GM18867 (cell line): ENCODE measurements at regions not wholly inside any gene's neighbourhood (a gene's known extent, or its start where the extent isn't known, plus 50 kb on each side); places are given as distances from the start of the nearest gene placed in this dataset.
"Not testable (repeated sequence)": the region's sequence is repeated elsewhere in the genome, so short reads cannot be mapped to it uniquely, and the experiment has no call there.

Source experiments
- ATAC-seq: cut with Tn5 transposase; IDR thresholded peaks from one replicate; pipeline ENCODE4 v1.9.1; 2021; ENCODE audit warnings: mild to moderate bottlenecking, moderate library complexity; ENCODE audit not compliant: unreplicated experiment

DNA sequence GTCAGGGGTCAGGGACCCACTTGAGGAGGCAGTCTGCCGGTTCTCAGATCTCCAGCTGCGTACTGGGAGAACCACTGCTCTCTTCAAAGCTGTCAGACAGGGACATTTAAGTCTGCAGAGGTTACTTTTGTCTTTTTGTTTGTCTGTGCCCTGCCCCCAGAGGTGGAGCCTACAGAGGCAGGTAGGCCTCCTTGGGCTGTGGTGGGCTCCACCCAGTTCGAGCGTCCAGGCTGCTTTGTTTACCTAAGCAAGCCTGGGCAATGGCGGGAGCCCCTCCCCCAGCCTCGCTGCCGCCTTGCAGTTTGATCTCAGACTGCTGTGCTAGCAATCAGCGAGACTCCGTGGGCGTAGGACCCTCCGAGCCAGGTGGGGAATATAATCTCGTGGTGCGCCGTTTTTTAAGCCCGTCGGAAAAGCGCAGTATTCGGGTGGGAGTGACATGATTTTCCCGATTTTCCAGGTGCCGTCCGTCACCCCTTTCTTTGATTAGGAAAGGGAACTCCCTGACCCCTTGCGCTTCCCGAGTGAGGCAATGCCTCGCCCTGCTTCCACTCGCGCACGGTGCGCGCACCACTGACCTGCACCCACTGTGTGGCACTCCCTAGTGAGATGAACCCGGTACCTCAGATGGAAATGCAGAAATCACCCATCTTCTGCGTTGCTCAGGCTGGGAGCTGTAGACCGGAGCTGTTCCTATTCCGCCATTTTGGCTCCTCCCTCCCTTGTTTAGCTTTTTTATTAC, 268.6 kb upstream of the SATB1 start:
- ATAC-seq = not testable (repeated sequence)

DNA sequence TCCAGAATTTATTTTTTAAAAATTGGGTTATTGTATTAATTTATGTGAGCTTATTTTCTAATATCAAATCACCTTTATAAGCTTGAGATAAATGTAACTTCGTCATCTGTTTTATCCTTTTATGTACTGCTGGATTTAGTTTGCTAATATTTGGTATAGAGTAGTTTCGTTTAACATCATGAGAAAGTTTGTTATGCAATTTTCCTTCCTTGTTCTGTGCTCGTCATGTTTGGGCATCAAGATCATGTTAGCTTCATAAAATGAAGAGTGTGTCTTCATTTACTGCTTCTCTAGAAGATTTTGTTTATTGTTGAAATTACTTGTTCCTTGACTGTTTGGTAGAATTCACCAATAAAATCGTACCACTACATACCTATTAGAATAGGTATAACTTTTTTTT, 262.1 kb upstream of the SATB1 start:
- ATAC-seq = no peak

DNA sequence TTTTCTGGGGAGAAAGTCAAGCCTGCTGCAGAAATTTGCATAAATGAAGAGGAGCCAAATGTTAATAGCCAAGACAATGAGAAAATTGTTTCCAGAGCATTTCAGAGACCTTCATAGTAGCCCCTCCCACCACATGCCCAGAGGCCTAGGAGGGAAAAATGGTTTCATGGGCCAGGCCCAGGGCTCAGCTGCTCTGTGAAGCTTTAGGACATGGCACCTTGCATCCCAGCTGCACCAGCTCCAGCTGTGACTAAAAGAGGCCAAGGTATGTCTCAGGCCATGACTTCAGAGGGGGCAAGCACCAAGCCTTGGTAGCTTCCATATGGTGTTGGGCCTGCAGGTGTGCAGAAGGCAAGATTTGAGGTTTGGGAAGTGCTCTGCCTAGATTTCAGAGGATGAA, 258.8 kb upstream of the SATB1 start:
- no peak for ATAC-seq

DNA sequence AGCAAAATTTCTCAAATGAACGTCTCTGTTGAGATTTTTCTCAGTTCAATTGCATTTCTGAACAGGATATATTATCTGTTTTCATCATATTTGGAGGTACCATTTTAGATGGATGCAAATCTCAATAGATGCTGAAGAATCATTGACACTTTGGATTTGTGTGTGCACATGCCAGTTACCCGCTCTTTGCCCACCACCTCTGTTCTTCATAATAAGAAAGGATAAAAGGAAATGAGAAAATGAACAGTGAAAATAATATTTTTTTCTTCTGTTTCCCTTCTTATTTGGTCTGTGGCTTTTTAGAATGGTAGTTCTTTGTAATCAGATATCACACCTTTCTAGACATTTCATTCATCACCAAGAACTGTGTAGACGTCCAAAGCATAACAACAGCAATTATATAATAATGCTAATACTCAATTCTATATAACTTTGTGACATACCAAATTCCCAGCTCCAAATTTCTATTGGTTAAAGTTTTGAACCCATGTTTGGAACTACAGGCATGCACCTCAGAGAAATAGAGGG, 256.7 kb upstream of the SATB1 start:
- no peak for ATAC-seq

DNA sequence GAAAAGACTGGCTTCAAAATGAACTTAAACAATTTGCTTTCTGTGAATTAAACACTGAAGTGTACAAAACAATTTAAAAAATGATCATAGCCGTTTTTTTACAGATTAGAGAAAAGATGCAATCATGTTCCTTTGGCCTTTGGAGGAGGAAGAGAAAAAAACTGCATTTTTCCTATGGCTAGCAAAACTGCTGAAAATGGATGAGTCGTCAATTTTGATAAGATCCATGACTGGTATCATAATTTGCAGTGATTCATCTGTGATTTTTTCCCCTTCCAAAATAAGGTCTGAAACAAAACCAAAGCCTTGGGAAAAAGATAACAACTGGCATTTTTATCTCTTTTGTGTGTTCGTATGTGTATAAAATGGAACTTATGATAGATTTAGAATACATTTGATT, 255.6 kb upstream of the SATB1 start:
- no peak for ATAC-seq

DNA sequence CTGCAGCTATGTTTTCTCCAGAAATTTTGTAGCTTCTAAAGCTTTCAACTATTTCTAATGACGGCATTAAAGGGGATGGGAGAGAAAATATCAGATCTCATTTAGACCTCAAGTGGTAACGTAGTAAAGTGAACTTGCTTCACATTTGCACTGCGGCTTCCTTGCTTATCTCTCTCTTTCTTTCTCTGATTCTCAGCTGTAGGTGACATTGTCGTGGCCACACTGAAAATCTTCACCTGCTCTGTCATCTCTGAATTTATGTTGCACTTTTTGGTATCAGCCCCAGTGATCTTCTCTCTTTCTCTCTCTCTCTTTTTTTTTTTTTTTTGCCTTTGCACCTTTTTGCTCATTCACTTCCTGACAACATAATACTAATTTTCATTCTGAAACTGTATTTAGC, 254.1 kb upstream of the SATB1 start:
- ATAC-seq = no peak

DNA sequence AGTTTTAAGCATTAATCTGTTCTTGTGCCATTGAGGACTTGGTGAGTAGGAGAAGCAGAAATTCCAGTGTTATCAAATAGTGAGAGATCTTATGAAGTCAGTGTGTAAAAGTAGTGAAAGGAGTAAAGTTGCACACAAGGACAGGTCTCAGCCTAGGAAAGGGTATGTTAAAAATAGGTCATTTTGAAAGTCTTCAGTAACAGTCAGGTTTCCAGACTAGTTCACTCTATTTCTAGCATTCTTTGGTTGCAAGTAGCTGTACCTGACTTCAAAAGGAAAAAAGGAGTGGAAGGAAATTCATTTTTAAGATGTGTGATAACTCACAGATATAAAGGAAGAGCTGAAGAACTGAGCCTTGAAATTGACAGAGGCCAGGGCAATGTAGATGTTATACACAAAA, 250.1 kb upstream of the SATB1 start:
- ATAC-seq = no peak

DNA sequence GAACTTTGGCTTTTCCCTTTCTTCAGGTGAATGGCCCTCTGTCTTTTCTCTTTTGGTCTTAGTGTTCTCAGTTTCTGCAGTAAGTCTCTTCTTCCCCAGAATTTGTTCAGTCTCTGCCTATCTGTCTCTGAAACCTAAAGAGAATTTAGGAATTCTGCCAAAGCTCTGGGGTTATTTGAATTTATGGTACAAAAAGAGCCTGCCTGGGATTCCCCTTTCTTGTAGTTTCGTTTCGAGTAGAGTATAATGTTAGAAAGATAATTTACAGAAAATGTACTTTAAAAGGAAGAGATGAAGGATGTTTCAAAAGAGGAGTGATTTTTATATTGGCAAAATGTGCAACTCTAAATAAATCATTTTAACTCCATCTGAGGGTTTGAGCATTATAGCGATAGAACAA, 247.4 kb upstream of the SATB1 start:
- ATAC-seq = no peak

DNA sequence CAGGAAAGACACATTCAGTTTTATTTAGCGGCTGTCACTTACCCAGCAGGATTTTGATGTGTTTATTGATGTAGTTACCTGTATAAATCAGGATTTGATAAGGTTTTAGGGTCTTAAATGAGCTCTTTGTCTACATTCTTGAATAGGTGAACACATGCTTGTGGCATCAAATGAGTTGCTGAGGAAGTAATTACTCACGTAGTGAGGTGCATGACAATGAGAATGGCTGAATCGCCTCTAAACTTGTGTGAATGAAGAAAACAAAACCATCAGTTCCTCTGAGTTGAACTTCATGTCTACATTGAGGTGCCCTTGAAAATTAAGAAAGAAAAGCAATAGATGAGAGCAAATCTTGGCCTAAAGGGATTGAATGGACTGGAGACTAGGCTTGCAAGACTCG, 245.6 kb upstream of the SATB1 start:
- ATAC-seq = no peak

DNA sequence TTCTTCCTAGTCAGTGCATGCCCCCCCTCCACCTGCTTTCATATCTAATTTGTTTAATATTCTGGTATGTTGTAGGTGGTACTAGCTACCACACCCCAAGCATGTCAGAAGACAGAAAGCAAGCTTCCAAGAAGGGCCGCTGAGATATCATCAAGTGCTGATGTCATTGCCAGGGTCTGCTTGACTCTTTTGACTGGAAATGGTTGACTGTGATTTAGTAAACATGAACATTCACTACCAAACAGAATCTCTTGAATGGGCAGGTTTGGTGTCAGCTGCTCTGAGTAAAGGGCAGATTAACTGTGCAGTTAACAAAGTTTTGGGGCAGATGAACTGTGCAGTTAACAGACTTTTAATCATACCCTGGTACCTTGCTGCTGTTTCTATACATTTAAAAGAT, 244.2 kb upstream of the SATB1 start:
- no peak for ATAC-seq

DNA sequence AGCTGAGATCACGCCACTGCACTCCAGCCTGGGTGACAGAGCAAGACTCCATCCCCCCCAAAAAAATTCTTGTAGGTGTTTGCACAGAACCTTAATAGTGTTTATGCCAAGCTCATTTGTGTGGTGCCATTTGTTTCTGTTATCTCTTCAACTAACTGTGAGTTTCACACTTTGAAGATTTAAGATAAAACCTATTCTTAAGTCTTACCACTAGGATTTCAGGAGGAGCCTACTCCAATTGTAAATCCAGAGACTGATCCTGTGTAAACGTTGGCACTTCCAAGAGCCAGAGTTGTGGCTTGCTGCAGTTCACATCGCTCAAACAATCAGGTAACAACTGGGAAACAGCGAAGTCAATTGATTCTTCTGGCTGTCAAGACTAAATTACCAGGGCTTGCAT, 242.4 kb upstream of the SATB1 start:
- no peak for ATAC-seq

DNA sequence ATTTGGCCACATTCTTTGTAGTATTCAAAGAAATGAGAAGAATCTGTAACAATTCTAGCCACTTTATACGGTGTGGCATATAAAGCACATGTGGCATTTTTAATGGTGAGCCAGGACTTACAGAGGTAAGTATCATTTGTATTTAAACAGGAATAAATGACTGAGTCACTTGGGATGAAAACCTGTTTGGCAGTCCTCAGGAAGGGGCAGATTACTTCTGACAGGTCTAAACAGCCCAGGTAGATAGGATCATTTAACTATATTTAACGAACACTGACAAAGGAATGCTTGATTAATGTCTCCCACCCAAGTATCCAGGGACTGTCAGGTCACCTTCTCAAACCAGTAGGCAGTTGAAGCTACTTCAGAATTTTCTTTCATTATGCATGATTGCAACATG, 241.5 kb upstream of the SATB1 start:
- no peak for ATAC-seq

DNA sequence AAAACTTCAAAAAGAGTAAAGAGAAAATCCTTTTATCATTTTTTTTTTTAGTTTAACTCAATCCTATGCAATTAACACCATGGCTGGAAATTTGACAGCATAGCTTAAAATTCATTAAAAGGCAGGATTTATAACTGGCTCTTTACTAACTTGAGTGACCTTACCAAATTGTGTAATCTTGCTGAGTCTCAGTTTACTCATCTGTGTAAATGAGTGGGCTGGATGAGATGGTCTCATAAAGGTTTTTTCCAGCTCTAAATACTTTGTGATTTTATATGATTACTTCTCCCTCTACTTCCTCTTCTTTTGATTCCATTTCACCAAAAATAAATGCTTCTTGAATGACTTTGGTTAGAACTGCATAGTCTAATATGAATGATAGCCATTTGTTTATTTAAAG, 234.9 kb upstream of the SATB1 start:
- no peak for ATAC-seq

DNA sequence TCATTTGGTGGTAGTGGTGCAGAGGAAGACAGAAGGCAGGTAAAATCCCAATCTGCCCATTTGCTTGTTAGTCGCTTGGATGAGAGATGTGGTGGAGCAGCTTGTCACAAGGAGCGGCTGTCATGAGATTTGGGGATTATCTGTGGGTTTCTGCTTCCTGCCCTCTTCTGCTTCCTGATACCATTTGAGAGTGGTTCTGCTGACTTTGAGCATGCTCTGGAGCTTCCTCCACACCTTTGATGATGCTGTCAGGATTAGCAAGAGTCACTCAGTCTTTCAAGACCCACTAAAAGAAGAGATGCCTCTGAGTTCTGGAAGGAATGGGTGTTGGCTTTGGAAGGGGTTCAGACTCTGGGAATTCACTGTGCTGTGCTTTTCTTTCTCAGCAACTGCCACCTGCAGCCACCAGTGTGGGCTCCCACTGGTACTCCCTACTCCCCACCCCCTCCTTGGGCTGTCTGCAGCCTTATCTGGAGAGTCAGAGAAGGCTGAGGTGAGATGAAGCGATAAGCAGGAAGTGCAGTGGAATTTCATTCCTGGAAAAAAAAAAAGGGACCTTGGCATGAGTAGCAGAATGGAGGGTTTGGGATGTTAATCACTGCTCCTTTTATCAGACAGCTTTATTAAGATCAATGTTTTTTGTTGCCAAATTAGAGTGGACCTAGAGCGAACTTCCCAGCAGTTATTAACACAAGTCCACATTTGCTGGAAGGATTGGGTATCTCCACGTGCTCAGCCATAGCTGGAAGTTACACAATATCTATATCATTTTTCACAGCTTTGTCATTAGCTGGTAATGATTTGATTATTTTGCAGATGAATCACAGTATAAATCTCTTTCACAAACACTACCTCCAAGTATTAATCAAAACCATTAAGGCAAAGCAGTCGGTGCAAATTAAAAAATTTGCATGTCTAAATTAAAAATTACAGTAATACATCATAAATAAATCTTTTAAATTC, 233.0 kb upstream of the SATB1 start:
- no peak for ATAC-seq

DNA sequence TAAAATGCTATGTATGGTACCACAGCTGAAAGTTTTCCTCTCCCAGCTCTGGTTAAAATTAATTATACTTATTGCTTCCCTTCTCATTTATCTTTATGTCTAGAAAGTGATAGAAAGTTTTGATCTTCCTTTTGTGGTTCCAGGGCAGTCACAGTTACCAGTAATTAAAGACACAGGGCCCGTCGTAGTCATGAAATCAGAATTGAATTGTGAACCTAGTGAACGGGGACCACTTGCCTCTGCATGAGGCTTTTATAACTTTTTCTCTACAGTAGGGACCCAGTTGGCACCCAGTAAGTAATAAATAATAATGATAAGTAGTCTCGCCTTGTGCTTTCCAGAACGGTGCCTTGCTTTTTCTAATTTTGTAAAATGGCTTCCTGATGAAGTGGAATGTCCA, 231.7 kb upstream of the SATB1 start:
- ATAC-seq = no peak

DNA sequence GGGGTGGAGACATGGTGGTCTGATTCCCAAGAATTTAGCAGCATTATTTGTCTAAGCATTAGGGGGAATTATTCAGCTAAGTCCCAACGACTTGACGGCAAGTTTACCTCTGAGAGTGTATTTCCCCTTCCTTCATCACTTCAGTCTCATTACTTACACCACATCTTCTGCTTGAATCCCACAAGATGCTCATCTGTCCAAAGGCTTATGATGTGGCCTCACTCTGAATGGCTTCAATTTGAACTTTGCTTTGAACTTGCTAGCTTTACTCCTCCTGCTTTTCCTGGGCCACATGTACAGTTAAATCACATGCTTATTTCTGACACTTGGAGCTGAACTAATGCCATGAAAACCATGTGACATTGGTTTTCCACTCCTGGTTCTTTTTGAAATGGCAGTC, 231.3 kb upstream of the SATB1 start:
- ATAC-seq = no peak

DNA sequence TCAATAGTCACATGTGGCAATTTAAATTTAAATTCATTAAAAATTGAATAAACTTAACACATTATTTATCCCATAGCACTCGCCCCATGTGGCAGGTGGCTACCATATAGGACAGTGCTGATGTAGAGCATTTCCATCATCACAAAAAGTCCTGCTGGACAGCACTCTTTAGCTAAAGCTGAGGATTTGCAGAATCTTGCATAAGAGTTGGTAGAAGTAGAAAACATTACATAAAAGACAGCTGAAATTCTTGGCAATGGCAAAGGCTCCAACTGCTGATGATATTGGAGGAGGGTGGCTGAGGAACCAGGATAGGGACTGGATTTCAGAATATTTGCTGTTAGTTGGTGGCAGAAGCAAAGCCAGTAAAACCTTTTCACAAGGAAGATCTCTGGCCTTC, 230.7 kb upstream of the SATB1 start:
- ATAC-seq = no peak

DNA sequence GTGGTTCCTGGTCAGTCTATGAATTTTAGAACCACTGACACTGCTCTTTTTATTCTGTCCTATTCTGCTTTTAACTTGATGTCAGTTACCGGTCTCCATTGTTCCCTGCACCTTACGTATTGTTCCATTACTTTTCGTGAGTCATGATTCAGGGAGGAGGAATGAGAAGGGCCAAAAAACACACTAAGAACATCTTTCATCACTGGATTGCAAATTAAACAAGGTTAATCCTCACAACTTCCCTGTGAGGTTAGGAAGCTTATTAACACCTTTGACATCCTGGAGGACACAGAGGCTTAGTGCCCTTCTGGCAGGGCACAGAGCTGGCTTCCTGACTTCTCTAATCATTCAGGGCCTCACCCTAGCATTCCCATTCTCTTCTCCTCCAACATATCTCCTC, 227.6 kb upstream of the SATB1 start:
- ATAC-seq = no peak

DNA sequence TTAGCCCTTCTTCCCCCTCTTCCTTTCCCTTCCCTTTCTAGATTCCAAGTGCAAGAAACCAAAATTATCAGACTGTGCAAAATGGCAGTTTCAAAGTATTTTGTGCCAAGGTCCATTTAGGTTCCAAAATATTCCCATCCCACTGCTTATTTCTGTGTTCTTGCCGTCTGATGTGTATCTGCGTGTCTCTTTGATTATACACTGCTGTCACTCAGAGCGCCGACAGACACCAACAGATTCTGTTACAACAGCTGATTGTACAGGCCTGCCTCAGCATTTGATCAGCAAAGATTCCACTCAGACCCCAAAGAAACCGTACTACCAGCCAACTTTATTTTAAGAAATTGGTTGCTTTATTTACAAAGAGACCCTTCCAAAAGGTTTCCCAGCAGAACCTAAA, 225.6 kb upstream of the SATB1 start:
- no peak for ATAC-seq

DNA sequence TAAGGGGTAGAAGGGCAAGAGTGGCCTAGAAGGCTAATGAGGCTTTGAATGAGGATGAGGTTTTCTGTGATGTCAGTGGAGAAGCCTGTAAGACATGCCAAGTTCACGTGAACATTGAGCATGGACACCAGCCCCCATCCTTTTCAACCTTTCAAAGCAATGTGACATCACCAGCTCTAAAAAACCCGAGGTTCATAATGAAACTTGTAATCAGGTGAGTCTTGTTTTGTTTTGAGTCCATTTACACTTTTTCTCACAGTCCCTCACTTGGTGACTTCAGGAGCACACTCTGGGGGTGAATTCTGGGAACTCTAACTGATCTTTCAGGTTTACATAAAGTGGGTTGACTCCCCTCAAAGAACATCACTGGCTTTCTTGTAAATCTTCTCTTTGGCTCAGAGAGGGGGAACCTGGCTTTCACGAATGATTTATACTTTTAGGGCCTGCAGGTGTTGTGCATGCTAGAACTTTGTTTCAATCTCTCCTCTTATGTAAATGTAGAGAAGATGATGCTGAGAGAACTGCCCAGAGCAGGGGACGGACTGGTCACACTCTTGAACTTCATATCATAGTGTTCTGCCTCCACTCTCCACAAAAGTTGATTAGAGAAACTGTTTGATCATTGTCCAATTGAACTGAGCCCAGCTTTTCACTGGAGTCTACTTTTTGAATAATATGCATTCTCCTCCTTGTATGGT, 224.7 kb upstream of the SATB1 start:
- ATAC-seq = peak; percentile 74

DNA sequence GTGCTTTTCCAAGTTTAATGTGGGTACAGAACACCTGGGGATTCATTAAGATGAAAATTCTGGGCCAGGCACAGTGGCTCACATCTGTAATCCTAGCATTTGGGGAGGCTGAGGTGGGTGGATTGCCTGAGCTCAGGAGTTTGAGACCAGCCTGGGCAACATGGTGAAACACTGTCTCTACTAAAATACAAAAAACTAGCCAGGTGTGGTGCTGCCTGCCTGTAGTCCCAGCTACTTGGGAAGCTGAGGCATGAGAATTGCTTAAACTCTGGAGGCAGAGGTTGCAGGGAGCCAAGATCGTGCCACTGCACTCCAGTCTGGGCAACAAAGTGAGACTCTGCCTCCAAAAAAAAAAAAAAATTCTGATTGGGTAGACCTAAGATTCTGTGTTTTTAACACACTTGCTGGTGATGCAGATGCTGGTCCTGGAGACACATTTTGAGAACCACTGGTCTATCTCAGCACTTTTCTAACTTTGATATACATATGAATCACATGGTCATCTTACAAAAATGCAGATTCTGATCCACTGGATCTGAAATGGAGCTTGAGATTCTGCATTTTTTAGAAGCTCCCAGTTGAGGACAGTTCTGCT, 223.8 kb upstream of the SATB1 start:
- ATAC-seq = no peak
